ENCODE measurements at regions not wholly inside any gene's neighbourhood (a gene's known extent, or its start where the extent isn't known, plus 50 kb on each side); places are given as distances from the start of the nearest gene placed in this dataset.

DNA sequence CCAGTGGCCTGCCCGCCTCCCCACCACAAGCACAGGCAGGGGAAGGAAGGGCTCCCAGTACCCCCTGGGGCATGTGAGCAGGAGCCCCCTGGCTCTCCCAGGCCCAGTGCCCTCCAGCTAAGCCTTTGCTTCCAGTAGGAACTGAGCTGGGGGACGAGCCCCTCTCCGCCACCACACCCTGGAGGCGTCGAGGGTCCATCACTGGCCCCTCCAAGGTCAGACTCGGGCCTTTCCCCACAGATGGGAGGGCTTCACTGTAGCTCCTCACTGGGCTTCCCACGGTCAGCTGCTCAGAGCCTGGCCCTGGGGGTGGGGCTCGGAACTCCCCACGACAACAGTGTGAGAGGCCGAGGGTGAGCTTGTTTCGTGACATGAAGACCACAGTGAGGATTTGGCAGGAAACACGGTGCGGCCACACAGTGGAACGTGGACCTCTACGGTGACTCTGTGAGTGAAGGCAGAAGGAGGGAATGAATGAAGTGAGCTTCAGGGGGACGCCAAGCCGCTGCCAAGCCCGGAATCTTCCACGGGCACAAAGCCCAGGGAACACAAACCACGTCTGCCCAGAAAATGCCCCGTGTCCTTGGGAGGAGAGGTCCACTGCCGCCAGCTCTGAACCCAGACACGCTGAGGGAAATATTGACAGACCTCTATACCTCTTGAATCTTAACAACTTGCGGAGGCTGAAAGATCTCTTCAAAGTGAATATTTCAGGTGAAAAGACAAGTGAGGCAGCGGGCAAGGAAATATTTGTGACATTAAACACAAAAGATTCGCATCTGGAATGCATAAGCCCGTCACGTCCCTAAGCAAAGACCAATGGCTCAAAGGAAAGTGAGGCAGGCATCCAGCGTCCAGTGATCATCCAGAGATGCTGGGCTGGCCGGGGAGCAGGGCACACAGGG lies 144.8 kb upstream of the GPC1 start:
- H3K36me3 ChIP-seq (ENCODE audit: low read depth, low read length) = no peaks in the 10 kb centered on the region
- intact Hi-C loops (cut with micrococcal nuclease) = no loop called here
- POLR2A ChIA-PET (ENCODE audit: unreplicated experiment) = interaction anchor here (0.6 kb wide), 1 partner anchor 7 kb away, joined by 6 read pairs; no protein-coding TSS in a partner anchor
- H3K9me3 ChIP-seq (ENCODE audit: low read length) = no peaks in the 10 kb centered on the region
- H3K27me3 ChIP-seq (ENCODE audit: low read length) = peaks cover 26% of the 10 kb centered on the region; the same call in 1 of the 2 replicates
- CTCF ChIA-PET = no interaction called here
- H3K79me2 ChIP-seq (ENCODE audit: low read length) = no peaks in the 10 kb centered on the region
- no peaks in the 10 kb centered on the region for H3K9me2 ChIP-seq (replicated peaks; ENCODE audit: low read length)
- no peak overlapping the region for H3K27ac ChIP-seq (ENCODE audit: low read length)
- no peaks in the 10 kb centered on the region for H3F3A ChIP-seq (ENCODE audit: low read length, unreplicated experiment)
- no peak for TF ChIP-seq EZH2phosphoT487 (IDR thresholded peaks at IDR 0.05; ENCODE audit: borderline replicate concordance, low read length)
- ATAC-seq (no peak), DNase-seq (no peak)
- no peak overlapping the region for H3K4me3 ChIP-seq (ENCODE audit: low read length)
- H4K20me1 ChIP-seq (ENCODE audit: low read length) = no peaks in the 10 kb centered on the region
- H2AFZ ChIP-seq (ENCODE audit: low read length) = no peak overlapping the region
- H3K4me2 ChIP-seq (ENCODE audit: low read length) = no peak overlapping the region
- BruUV-seq (replicated peaks) = no TSS peak
- no peak overlapping the region for H3K9ac ChIP-seq (ENCODE audit: low read length)
- H3K4me1 ChIP-seq (ENCODE audit: insufficient read depth, low read length) = no peaks in the 10 kb centered on the region

DNA sequence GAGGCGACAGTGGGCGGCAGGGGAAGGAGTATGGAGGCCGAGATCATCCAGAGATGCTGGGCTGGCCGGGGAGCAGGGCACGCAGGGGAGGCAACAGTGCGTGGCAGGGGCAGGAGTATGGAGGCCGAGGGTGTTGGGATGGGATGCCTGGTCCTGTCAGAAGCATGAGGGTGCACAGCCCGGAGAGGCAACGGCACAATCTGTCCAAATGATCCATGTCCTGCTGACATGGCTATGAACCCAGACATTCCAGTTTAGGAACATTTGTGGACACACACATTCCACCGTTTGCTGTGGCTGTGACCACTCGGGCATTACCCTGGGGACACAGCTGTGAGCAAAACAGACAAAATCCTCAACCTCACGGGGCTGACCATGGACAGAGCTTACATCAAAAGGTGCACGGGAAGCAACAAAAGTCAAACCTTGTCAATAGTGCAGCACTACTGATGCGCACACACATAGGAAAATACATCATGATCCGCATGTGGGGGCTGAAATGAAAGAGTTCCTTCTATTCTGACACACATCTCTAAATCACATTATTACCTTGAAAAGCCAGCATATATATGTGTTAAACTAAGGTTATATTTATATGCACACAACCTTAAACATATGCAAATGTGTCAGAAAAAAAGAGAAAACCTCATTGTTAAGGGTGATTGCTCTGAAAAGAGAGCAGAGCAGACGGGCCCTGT lies 144.0 kb upstream of the GPC1 start:
- ATAC-seq = no peak
- POLR2A ChIA-PET (ENCODE audit: unreplicated experiment) = interaction anchor here (0.6 kb wide), 1 partner anchor 8 kb away, joined by 6 read pairs; no protein-coding TSS in a partner anchor

DNA sequence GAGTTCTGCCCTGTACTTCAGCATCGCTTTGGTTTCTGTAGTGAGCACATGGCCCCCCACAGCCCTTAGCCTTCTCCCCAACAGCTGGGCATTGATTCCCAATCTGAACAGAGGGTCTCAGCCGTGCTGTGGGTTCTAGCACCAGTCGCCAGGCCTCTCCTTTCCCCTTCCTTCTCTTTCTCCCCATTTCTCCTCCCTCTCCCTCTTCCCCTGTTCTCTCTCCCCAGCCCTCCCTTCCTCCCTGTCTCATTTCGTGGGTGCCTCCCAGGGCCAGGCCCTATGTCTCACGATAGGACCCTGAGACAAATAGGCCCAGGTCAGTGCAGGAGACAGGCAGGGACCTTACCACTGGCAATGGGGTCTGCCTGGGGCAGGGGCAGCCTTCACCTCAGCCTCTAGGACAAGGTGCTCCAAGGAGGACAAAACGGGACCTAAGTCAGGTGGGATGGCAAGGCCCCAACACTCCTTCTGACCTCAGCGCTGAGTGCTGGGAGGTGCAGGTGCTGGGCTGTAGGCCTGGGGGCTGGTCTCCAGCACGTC lies 143.4 kb upstream of the GPC1 start:
- DNase-seq = no peak
- no peaks in the 10 kb centered on the region for H3K9me3 ChIP-seq (ENCODE audit: low read length)
- H3K27ac ChIP-seq (ENCODE audit: low read length) = no peak overlapping the region
- POLR2A ChIA-PET (ENCODE audit: unreplicated experiment) = no interaction called here
- no peak overlapping the region for H3K4me3 ChIP-seq (ENCODE audit: low read length)
- no peaks in the 10 kb centered on the region for H3F3A ChIP-seq (ENCODE audit: low read length, unreplicated experiment)
- TF ChIP-seq, protein P1, sequence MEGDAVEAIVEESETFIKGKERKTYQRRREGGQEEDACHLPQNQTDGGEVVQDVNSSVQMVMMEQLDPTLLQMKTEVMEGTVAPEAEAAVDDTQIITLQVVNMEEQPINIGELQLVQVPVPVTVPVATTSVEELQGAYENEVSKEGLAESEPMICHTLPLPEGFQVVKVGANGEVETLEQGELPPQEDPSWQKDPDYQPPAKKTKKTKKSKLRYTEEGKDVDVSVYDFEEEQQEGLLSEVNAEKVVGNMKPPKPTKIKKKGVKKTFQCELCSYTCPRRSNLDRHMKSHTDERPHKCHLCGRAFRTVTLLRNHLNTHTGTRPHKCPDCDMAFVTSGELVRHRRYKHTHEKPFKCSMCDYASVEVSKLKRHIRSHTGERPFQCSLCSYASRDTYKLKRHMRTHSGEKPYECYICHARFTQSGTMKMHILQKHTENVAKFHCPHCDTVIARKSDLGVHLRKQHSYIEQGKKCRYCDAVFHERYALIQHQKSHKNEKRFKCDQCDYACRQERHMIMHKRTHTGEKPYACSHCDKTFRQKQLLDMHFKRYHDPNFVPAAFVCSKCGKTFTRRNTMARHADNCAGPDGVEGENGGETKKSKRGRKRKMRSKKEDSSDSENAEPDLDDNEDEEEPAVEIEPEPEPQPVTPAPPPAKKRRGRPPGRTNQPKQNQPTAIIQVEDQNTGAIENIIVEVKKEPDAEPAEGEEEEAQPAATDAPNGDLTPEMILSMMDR (conservative IDR thresholded peaks at IDR 0.05; ENCODE audit: low read depth, low read length) = no peak
- no peak for TF ChIP-seq EZH2 (IDR thresholded peaks at IDR 0.05; ENCODE audit: low read length, unreplicated experiment)
- TF ChIP-seq EZH2phosphoT487 (IDR thresholded peaks at IDR 0.05; ENCODE audit: borderline replicate concordance, low read length) = no peak
- intact Hi-C loops (cut with micrococcal nuclease) = no loop called here
- no peak overlapping the region for H3K9ac ChIP-seq (ENCODE audit: low read length)
- no peaks in the 10 kb centered on the region for H3K9me2 ChIP-seq (replicated peaks; ENCODE audit: low read length)
- H3K4me2 ChIP-seq (ENCODE audit: low read length) = no peak overlapping the region
- peaks cover 20% of the 10 kb centered on the region; the same call in 1 of the 2 replicates for H3K27me3 ChIP-seq (ENCODE audit: low read length)
- H2AFZ ChIP-seq (ENCODE audit: low read length) = no peak overlapping the region
- H3K36me3 ChIP-seq (ENCODE audit: low read depth, low read length) = no peaks in the 10 kb centered on the region
- CTCF ChIA-PET = no interaction called here
- no peaks in the 10 kb centered on the region for H4K20me1 ChIP-seq (ENCODE audit: low read length)
- BruUV-seq (replicated peaks) = no TSS peak
- H3K4me1 ChIP-seq (ENCODE audit: insufficient read depth, low read length) = no peaks in the 10 kb centered on the region
- ATAC-seq = no peak
- H3K79me2 ChIP-seq (ENCODE audit: low read length) = no peaks in the 10 kb centered on the region

More for the DNA sequence above, 144.0 kb upstream of the GPC1 start:
- H3F3A ChIP-seq (ENCODE audit: low read length, unreplicated experiment) = no peaks in the 10 kb centered on the region
- DNase-seq = no peak
- no peak overlapping the region for H3K9ac ChIP-seq (ENCODE audit: low read length)
- no peak overlapping the region for H3K27ac ChIP-seq (ENCODE audit: low read length)
- H3K79me2 ChIP-seq (ENCODE audit: low read length) = no peaks in the 10 kb centered on the region
- no peaks in the 10 kb centered on the region for H3K9me3 ChIP-seq (ENCODE audit: low read length)
- no TSS peak for BruUV-seq (replicated peaks)
- no peaks in the 10 kb centered on the region for H3K9me2 ChIP-seq (replicated peaks; ENCODE audit: low read length)
- H4K20me1 ChIP-seq (ENCODE audit: low read length) = no peaks in the 10 kb centered on the region
- no peak overlapping the region for H3K4me3 ChIP-seq (ENCODE audit: low read length)
- H3K27me3 ChIP-seq (ENCODE audit: low read length) = peaks cover 23% of the 10 kb centered on the region; the same call in 1 of the 2 replicates
- no peak overlapping the region for H3K4me2 ChIP-seq (ENCODE audit: low read length)
- H2AFZ ChIP-seq (ENCODE audit: low read length) = no peak overlapping the region
- CTCF ChIA-PET = no interaction called here
- TF ChIP-seq EZH2phosphoT487 (IDR thresholded peaks at IDR 0.05; ENCODE audit: borderline replicate concordance, low read length) (no peak), EZH2 (IDR thresholded peaks at IDR 0.05; ENCODE audit: low read length, unreplicated experiment) (no peak)
- TF ChIP-seq, protein P1 (conservative IDR thresholded peaks at IDR 0.05; ENCODE audit: low read depth, low read length) = no peak
- no peaks in the 10 kb centered on the region for H3K36me3 ChIP-seq (ENCODE audit: low read depth, low read length)
- H3K4me1 ChIP-seq (ENCODE audit: insufficient read depth, low read length) = no peaks in the 10 kb centered on the region
- intact Hi-C loops (cut with micrococcal nuclease) = no loop called here
